AG09319 (cell line): ENCODE measurements at regions not wholly inside any gene's neighbourhood (a gene's known extent, or its start where the extent isn't known, plus 50 kb on each side); places are given as distances from the start of the nearest gene placed in this dataset.
"Not testable (repeated sequence)": the region's sequence is repeated elsewhere in the genome, so short reads cannot be mapped to it uniquely, and the experiment has no call there.

Experiments
- DNase-seq: peaks from one replicate; pipeline ENCODE4 v3.0.0-alpha.2; 2010; ENCODE audit warnings: low read depth; ENCODE audit errors: extremely low read depth
- TF ChIP-seq, protein P1 (sequence below): IDR thresholded peaks from 2 replicates; pipeline ENCODE4 v1.5.1; 2011; ENCODE audit warnings: low read depth, mild to moderate bottlenecking, inconsistent platforms, low read length, moderate library complexity

DNA sequence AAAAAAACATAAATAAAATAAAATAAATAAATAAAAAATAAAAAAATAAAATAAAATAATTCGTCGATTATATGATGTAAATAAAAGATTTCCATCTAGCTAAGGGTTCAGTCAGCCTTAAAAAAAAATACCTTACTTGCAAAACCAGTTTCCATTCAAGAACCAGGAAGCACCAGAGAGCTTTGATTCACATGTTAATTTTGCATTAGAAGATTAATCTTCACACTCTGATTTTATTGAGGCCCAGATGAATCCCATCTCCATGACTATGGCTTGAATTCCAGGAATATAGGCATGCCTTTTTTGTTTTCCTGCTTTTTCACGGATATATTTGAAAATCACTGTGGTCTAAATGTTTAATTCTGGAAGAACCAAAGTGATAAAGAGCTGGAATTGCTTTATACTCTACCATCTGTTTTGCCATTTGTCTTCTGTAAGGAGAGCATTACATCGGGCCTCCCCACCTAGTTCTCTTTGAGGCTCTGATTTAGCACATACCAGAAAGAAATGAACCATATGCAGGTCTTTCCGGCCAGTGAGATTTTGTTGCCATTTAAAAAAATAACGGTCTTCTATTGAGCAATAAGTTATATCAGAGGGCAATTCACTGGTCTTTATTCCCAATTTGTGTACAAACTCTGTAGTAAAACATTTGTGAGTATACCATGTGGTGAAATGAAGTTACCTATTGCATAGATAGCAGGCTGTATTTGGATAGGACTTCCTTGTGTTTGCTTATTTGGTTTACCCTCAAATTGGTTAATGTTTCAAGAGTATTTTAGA is 175.5 kb downstream of the AEBP2 start:
- DNase-seq = no peak
- TF ChIP-seq, protein P1, sequence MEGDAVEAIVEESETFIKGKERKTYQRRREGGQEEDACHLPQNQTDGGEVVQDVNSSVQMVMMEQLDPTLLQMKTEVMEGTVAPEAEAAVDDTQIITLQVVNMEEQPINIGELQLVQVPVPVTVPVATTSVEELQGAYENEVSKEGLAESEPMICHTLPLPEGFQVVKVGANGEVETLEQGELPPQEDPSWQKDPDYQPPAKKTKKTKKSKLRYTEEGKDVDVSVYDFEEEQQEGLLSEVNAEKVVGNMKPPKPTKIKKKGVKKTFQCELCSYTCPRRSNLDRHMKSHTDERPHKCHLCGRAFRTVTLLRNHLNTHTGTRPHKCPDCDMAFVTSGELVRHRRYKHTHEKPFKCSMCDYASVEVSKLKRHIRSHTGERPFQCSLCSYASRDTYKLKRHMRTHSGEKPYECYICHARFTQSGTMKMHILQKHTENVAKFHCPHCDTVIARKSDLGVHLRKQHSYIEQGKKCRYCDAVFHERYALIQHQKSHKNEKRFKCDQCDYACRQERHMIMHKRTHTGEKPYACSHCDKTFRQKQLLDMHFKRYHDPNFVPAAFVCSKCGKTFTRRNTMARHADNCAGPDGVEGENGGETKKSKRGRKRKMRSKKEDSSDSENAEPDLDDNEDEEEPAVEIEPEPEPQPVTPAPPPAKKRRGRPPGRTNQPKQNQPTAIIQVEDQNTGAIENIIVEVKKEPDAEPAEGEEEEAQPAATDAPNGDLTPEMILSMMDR = no peak

DNA sequence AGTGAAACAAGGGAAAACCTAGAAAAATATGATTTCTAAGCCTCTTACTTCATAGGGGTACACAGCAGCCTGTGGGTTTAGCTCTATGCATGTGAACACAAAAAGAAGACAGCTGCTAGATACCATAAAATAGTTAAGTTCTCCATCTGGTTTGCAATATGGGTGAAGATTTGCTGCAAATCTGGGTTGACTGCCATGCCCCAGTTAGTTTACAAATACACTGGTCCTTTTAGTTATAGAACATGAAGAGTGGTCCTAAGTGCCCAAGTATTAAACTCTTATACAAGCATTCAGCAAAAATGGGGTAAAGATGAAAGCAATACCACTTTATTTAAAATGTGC is 176.1 kb downstream of the AEBP2 start:
- TF ChIP-seq, protein P1 = no peak
- DNase-seq = no peak

DNA sequence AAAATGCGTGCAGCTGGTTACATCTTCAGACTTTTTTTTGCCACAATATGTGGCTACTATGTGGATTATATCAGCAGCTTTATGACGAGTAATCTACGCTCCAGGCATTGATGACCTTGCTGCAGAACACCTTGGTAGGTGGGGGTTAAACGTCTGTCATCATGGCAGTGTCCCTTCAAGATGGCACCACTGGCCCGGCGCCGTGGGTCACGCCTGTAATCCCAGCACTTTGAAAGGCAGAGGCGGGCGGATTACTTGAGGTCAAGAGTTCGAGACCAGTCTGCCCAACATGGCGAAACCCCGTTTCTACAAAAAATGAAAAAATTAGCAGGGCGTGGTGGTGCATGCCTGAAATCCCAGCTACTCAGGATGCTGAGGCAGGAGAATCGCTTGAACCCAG is 177.5 kb downstream of the AEBP2 start:
- TF ChIP-seq, protein P1 = no peak
- DNase-seq = no peak

DNA sequence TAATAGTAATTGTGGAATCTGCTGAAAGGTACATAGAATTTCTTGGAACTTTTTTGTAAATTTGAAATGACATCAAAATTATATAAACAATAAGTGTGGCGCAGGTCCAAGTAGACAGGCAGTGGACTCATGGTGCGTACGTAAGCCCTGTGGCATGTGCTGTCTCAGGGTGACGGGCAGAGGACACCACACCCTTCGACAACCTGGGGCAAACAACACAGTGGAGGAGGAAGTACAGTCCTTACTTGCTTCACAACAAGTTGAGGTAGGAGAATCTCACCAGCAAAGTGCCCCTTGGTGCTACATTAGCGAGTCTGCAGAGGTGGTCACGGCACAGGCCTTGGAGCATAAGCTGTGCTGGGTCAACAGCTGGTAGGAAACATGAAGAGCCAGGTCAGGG is 180.9 kb downstream of the AEBP2 start:
- DNase-seq = no peak
- TF ChIP-seq, protein P1 = no peak

DNA sequence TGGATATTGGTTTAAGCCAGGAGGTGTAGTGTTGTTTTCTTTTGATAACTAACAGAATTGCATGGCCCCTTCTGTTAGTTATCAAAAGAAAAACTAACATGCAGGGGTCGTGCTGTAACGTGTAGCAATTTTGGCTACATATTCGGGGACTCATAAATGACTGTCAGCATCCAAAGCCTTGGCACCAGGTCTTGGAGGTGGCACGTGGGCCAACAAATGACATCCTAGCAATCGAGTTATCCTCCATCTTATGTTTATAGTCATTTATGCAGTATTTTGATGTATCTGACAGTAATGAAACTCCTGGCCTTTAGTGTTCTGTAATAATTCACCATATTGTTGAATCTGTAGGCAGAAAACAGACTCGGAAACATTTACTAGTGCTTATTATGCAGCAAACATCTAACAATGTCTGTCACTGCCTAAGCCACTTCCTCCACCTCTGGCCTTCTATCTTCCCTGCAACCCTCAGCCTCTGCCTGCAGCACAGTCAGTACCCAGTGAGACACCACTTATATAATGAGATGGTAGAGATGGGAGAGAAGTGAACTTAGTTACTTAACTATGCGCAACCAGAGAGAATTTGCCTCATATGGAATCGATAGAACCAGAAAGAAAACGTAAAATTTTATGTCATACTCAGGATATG is 184.6 kb downstream of the AEBP2 start:
- TF ChIP-seq, protein P1 = no peak
- no peak for DNase-seq

DNA sequence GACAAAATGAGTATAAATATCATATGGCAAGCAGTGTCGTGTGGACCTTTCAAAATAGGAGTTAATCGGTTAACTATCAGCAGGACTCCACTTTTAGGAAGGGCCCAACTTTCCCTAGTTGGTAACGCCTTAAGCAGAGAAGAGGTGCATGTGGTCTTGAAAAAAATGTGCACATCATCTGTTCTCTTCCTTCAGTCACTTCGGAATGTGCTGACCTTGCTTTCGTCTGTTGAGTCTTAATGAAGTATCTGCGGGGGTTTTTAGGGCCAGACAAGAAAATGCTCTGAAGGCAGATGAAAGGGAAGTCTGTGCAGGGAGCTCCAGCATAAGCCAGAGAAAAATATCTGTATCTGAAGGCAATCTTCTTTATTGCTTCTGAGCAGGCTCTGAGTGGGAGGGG is 185.2 kb downstream of the AEBP2 start:
- TF ChIP-seq, protein P1 = no peak
- DNase-seq = no peak

DNA sequence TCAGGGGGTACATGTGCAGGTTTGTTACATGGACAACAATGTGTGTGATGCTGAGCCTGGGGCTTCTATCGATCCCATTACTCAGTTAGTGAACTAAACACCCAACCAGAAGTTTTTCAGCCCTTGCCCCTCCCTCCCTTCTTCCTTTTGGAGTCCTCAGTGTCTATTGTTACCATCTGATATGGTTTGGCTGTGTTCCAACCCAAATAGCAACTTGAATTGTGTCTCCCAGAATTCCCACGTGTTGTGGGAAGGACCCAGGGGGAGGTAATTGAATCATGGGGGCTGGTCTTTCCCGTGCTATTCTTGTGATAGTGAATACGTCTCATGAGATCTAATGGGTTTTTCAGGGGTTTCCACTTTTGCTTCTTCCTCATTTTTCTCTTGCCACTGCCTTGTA is 186.3 kb downstream of the AEBP2 start:
- not testable (repeated sequence) for DNase-seq

DNA sequence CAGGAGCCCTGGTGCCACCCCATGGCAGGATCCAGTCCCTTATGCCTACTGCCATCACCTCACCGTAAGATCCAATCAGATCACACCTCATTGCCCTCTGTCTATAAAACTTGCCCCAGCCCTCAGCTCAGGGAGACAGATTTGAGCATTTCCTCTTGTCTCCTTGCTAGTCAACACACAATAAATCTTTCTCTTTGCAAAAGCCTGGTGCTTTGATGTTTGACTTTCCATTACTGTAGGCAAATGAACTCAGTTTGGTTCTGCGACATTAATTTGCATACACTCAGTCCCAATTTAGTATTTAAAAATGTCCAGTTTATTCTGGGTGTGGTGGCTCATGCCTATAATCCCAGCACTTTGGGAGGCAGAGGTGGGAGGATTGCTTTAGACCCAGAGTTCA is 188.4 kb downstream of the AEBP2 start:
- TF ChIP-seq, protein P1 = no peak
- no peak for DNase-seq
